ENCODE measurements at regions not wholly inside any gene's neighbourhood (a gene's known extent, or its start where the extent isn't known, plus 50 kb on each side); places are given as distances from the start of the nearest gene placed in this dataset.

- TF ChIP-seq POLR2A (IDR thresholded peaks at IDR 0.05) (no peak), POLR2AphosphoS5 (IDR thresholded peaks at IDR 0.05) (no peak), CTCF (IDR thresholded peaks at IDR 0.05) (no peak)
- Histone ChIP-seq H3K36me3 (no peaks in the 10 kb centered on the region), H3K27ac (no peak overlapping the region), H3K4me3 (no peak overlapping the region), H3K27me3 (no peaks in the 10 kb centered on the region), H3K4me1 (no peaks in the 10 kb centered on the region), H3K9me3 (no peaks in the 10 kb centered on the region)
- no peak for DNase-seq (ENCODE audit: low spot score in 2 of 2)
- intact Hi-C loops (cut with DNase I; ENCODE audit: low total_unique reads) = loop anchor here (5.0 kb wide), 1 partner anchor 732 kb away; no protein-coding TSS in a partner anchor
These were observed 1118.5 kb downstream of the SLC16A7 start for GRCh38 chr12:60714141-60714900.

GRCh38 chr12:60724475-60724874 lies 1128.6 kb downstream of the SLC16A7 start:
- no peaks in the 10 kb centered on the region for H3K27me3 ChIP-seq
- H3K27ac ChIP-seq = no peak overlapping the region
- TF ChIP-seq POLR2A (IDR thresholded peaks at IDR 0.05) (no peak), POLR2AphosphoS5 (IDR thresholded peaks at IDR 0.05) (no peak), CTCF (IDR thresholded peaks at IDR 0.05) (no peak)
- H3K9me3 ChIP-seq = peaks cover 0 to 4% of the 10 kb centered on the region in 2 donors
- intact Hi-C loops (cut with DNase I; ENCODE audit: low total_unique reads) = no loop called here
- H3K4me1 ChIP-seq = no peaks in the 10 kb centered on the region
- H3K36me3 ChIP-seq = no peaks in the 10 kb centered on the region
- DNase-seq (ENCODE audit: low spot score in 2 of 2) = no peak
- H3K4me3 ChIP-seq = no peak overlapping the region

- DNase-seq (ENCODE audit: low spot score in 2 of 2) = no peak
- H3K36me3 ChIP-seq = no peaks in the 10 kb centered on the region
These were observed 1129.2 kb downstream of the SLC16A7 start for GRCh38 chr12:60724984-60725383.

GRCh38 chr12:60752589-60752988 lies 1156.8 kb downstream of the SLC16A7 start:
- DNase-seq (ENCODE audit: low spot score in 2 of 2) = no peak
- Histone ChIP-seq H3K4me3 (no peak overlapping the region), H3K9me3 (peaks cover 0 to 3% of the 10 kb centered on the region in 2 donors), H3K27ac (no peak overlapping the region), H3K36me3 (no peaks in the 10 kb centered on the region), H3K27me3 (no peaks in the 10 kb centered on the region), H3K4me1 (no peaks in the 10 kb centered on the region)
- TF ChIP-seq CTCF (IDR thresholded peaks at IDR 0.05) = no peak
- TF ChIP-seq POLR2A (IDR thresholded peaks at IDR 0.05) = no peak
- TF ChIP-seq POLR2AphosphoS5 (IDR thresholded peaks at IDR 0.05) = no peak
- intact Hi-C loops (cut with DNase I; ENCODE audit: low total_unique reads) = no loop called here

More at GRCh38 chr12:60724984-60725383, 1129.2 kb downstream of the SLC16A7 start:
- Histone ChIP-seq H3K4me1 (no peaks in the 10 kb centered on the region), H3K27ac (no peak overlapping the region), H3K9me3 (peaks cover 0 to 4% of the 10 kb centered on the region in 2 donors), H3K4me3 (no peak overlapping the region), H3K27me3 (no peaks in the 10 kb centered on the region)
- no peak for TF ChIP-seq POLR2AphosphoS5 (IDR thresholded peaks at IDR 0.05)
- intact Hi-C loops (cut with DNase I; ENCODE audit: low total_unique reads) = no loop called here

- no peaks in the 10 kb centered on the region for H3K4me1 ChIP-seq
- intact Hi-C loops (cut with DNase I; ENCODE audit: low total_unique reads) = no loop called here
- no peaks in the 10 kb centered on the region for H3K27me3 ChIP-seq
- H3K36me3 ChIP-seq = no peaks in the 10 kb centered on the region
- no peaks in the 10 kb centered on the region for H3K9me3 ChIP-seq
- DNase-seq (ENCODE audit: low spot score in 2 of 2) = no peak
- no peak for TF ChIP-seq POLR2AphosphoS5 (IDR thresholded peaks at IDR 0.05)
- TF ChIP-seq CTCF (IDR thresholded peaks at IDR 0.05) = no peak
- no peak for TF ChIP-seq POLR2A (IDR thresholded peaks at IDR 0.05)
- H3K27ac ChIP-seq = no peak overlapping the region
- H3K4me3 ChIP-seq = no peak overlapping the region
These were observed 1162.4 kb downstream of the SLC16A7 start for GRCh38 chr12:60758224-60758623.

Data from breast epithelium (tissue), 4 donors.